Mesodermal cell (in vitro differentiated cells): ENCODE measurements at regions not wholly inside any gene's neighbourhood (a gene's known extent, or its start where the extent isn't known, plus 50 kb on each side); places are given as distances from the start of the nearest gene placed in this dataset.

ENCODE experiments used
- H3K27ac ChIP-seq: 2 replicates; pipeline ENCODE4 v1.7.0; 2013; ENCODE audit warnings: mild to moderate bottlenecking, low read depth, low read length, moderate library complexity; ENCODE audit not compliant: severe bottlenecking
- H3K36me3 ChIP-seq: 2 replicates; pipeline ENCODE4 v1.7.1; 2013; ENCODE audit warnings: mild to moderate bottlenecking, low read length, moderate library complexity; ENCODE audit not compliant: control insufficient read depth, insufficient read depth
- H3K4me1 ChIP-seq: one replicate; pipeline ENCODE4 v1.7.1; 2013; ENCODE audit warnings: mild to moderate bottlenecking, low read length; ENCODE audit not compliant: insufficient read depth, control insufficient read depth, poor library complexity, severe bottlenecking
- H3K4me3 ChIP-seq: 2 replicates; pipeline ENCODE4 v1.7.0; 2013; ENCODE audit warnings: low read length, control low read depth, mild to moderate bottlenecking; ENCODE audit not compliant: insufficient read depth, poor library complexity, severe bottlenecking; ENCODE audit errors: extremely low read depth
- H3K9me3 ChIP-seq: 2 replicates; pipeline ENCODE4 v1.7.1; 2013; ENCODE audit warnings: mild to moderate bottlenecking, low read length, moderate library complexity; ENCODE audit not compliant: control insufficient read depth
- WGBS, 2 experiments: methylation state at CpG; one replicate each; pipeline ENCODE4 v1.1.5; 2013; ENCODE audit warnings: missing lambda C conversion rate in 2 of 2; ENCODE audit not compliant: insufficient coverage in 2 of 2; 5-methylcytosine and 5-hydroxymethylcytosine counted together

GRCh38 chr18:76230791-76231190 is 264.3 kb downstream of the ZNF516 start:
- WGBS, 2 experiments, result 79 to 81% methylated on average over 9 to 10 of the region's 11 CpGs
- Histone ChIP-seq H3K9me3 (no peaks in the 10 kb centered on the region), H3K4me3 (no peak overlapping the region), H3K27ac (no peak overlapping the region), H3K36me3 (no peaks in the 10 kb centered on the region), H3K4me1 (peaks cover 2% of the 10 kb centered on the region)

- WGBS, 2 experiments, result 40 to 50% methylated on average over 2 of the region's 7 CpGs
- Histone ChIP-seq H3K36me3 (no peaks in the 10 kb centered on the region), H3K27ac (no peak overlapping the region), H3K4me3 (no peak overlapping the region), H3K4me1 (peaks cover 2% of the 10 kb centered on the region), H3K9me3 (no peaks in the 10 kb centered on the region)
Observed at GRCh38 chr18:76228716-76229115, 266.3 kb downstream of the ZNF516 start.

- no peaks in the 10 kb centered on the region for H3K9me3 ChIP-seq
- no peaks in the 10 kb centered on the region for H3K4me1 ChIP-seq
- no peak overlapping the region for H3K4me3 ChIP-seq
- no peak overlapping the region for H3K27ac ChIP-seq
- WGBS, 2 experiments, result 85 to 91% methylated on average over 7 to 9 of the region's 9 CpGs
- H3K36me3 ChIP-seq, result no peaks in the 10 kb centered on the region
Observed at GRCh38 chr18:76227759-76228158, 267.3 kb downstream of the ZNF516 start.

- H3K9me3 ChIP-seq, result no peaks in the 10 kb centered on the region
- no peaks in the 10 kb centered on the region for H3K36me3 ChIP-seq
- H3K4me3 ChIP-seq, result no peak overlapping the region
- no peak overlapping the region for H3K27ac ChIP-seq
- 92 to 93% methylated on average over 6 to 8 of the region's 8 CpGs for WGBS, 2 experiments
- no peaks in the 10 kb centered on the region for H3K4me1 ChIP-seq
Observed at GRCh38 chr18:76223403-76223802, 271.6 kb downstream of the ZNF516 start.

GRCh38 chr18:76219023-76219422 is 276.0 kb downstream of the ZNF516 start:
- H3K36me3 ChIP-seq, result no peaks in the 10 kb centered on the region
- 88 to 91% methylated on average over 4 to 6 of the region's 8 CpGs for WGBS, 2 experiments

GRCh38 chr18:76216096-76216495 is 278.9 kb downstream of the ZNF516 start:
- 100% methylated on average over 1 of the region's 1 CpG; no CpG with 5 or more reads in 1 of the 2 experiments for WGBS, 2 experiments
- Histone ChIP-seq H3K27ac (no peak overlapping the region), H3K4me3 (no peak overlapping the region), H3K9me3 (no peaks in the 10 kb centered on the region), H3K4me1 (no peaks in the 10 kb centered on the region), H3K36me3 (no peaks in the 10 kb centered on the region)

More at GRCh38 chr18:76219023-76219422, 276.0 kb downstream of the ZNF516 start:
- Histone ChIP-seq H3K9me3 (no peaks in the 10 kb centered on the region), H3K4me1 (no peaks in the 10 kb centered on the region), H3K4me3 (no peak overlapping the region), H3K27ac (no peak overlapping the region)

GRCh38 chr18:76213991-76214390 is 281.1 kb downstream of the ZNF516 start:
- H3K4me3 ChIP-seq, result no peak overlapping the region
- H3K36me3 ChIP-seq, result no peaks in the 10 kb centered on the region
- no peaks in the 10 kb centered on the region for H3K4me1 ChIP-seq
- H3K27ac ChIP-seq, result peak overlapping the region; percentile 53
- 91 to 100% methylated on average over 1 of the region's 3 CpGs for WGBS, 2 experiments
- no peaks in the 10 kb centered on the region for H3K9me3 ChIP-seq

GRCh38 chr18:76212960-76213359 is 282.1 kb downstream of the ZNF516 start:
- no peak overlapping the region for H3K4me3 ChIP-seq
- 56 to 74% methylated on average over 4 to 6 of the region's 7 CpGs for WGBS, 2 experiments
- no peaks in the 10 kb centered on the region for H3K9me3 ChIP-seq
- H3K4me1 ChIP-seq, result no peaks in the 10 kb centered on the region
- no peak overlapping the region for H3K27ac ChIP-seq
- H3K36me3 ChIP-seq, result no peaks in the 10 kb centered on the region

GRCh38 chr18:76209597-76209996 is 285.4 kb downstream of the ZNF516 start:
- no peaks in the 10 kb centered on the region for H3K36me3 ChIP-seq
- H3K4me3 ChIP-seq, result no peak overlapping the region
- H3K9me3 ChIP-seq, result no peaks in the 10 kb centered on the region
- 96% methylated on average over 4 of the region's 7 CpGs; no CpG with 5 or more reads in 1 of the 2 experiments for WGBS, 2 experiments
- no peak overlapping the region for H3K27ac ChIP-seq
- H3K4me1 ChIP-seq, result no peaks in the 10 kb centered on the region

GRCh38 chr18:76208678-76209306 is 286.2 kb downstream of the ZNF516 start:
- H3K4me1 ChIP-seq, result no peaks in the 10 kb centered on the region
- no peaks in the 10 kb centered on the region for H3K9me3 ChIP-seq
- H3K27ac ChIP-seq, result no peak overlapping the region
- WGBS, 2 experiments, result 51% methylated on average over 16 to 18 of the region's 21 CpGs
- H3K4me3 ChIP-seq, result no peak overlapping the region
- no peaks in the 10 kb centered on the region for H3K36me3 ChIP-seq

GRCh38 chr18:76205906-76206305 is 289.1 kb downstream of the ZNF516 start:
- Histone ChIP-seq H3K9me3 (no peaks in the 10 kb centered on the region), H3K36me3 (no peaks in the 10 kb centered on the region), H3K4me1 (no peaks in the 10 kb centered on the region), H3K27ac (no peak overlapping the region), H3K4me3 (no peak overlapping the region)
- WGBS, 2 experiments, result 86 to 94% methylated on average over 7 of the region's 7 CpGs
